ENCODE measurements at regions not wholly inside any gene's neighbourhood (a gene's known extent, or its start where the extent isn't known, plus 50 kb on each side); places are given as distances from the start of the nearest gene placed in this dataset.

DNA sequence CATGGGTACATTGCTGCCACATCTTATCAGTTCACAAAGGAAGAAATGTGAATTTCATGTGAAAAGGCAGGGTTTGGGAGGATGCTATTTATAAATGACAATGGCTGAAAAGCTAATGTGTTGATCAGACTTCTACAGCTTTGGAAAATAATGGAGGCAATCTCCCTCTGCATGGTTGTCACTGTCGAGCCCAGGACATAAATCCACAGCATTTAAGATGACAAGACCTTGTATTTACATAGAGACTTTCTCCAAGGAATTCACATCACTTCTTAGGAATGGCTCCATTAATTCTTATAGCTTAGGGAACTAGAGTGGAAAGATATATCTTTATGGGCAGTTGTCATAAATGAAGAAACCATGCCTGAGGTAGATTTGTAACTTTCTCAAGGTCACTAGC, 66.7 kb downstream of the CBLL2 start:
- Histone ChIP-seq H3K4me1 (ENCODE audit: control insufficient read depth, extremely low read depth, insufficient read depth, low read length) (no peaks in the 10 kb centered on the region), H3K4me2 (ENCODE audit: insufficient read depth, low read length) (no peak overlapping the region), H3K27me3 (ENCODE audit: control insufficient read depth in 2 of 2, insufficient read depth in 2 of 2, low read length in 2 of 2) (no peaks in the 10 kb centered on the region), H3K36me3 (ENCODE audit: control insufficient read depth in 2 of 2, extremely low read depth in 1 of 2, insufficient read depth in 2 of 2, low read length in 2 of 2) (no peaks in the 10 kb centered on the region), H4K20me1 (replicated peaks; ENCODE audit: control insufficient read depth, extremely low read depth, insufficient read depth, low read length) (no peaks in the 10 kb centered on the region), H3K9me1 (replicated peaks; ENCODE audit: control insufficient read depth, extremely low read depth, insufficient read depth, low read length) (no peaks in the 10 kb centered on the region), H3K4me3 (replicated peaks in 1 of 3; ENCODE audit: insufficient read depth in 1 of 3, low read depth in 1 of 3, low read length in 3 of 3) (no peak overlapping the region), H2AFZ (ENCODE audit: low read depth, low read length) (no peak overlapping the region), H3K9ac (replicated peaks; ENCODE audit: extremely low read depth, insufficient read depth, low read length) (no peak overlapping the region), H3K9me3 (replicated peaks; ENCODE audit: control insufficient read depth, insufficient read depth, low read length) (no peaks in the 10 kb centered on the region), H3K79me2 (ENCODE audit: control insufficient read depth, insufficient read depth, low read length) (no peaks in the 10 kb centered on the region), H3K27ac (ENCODE audit: insufficient read depth, low read depth, low read length) (no peak overlapping the region)
- ChIA-PET POLR2A (no interaction called here), CTCF (interaction anchor here (1.3 kb wide), 1 partner anchor 10 kb away, joined by 3 read pairs; no protein-coding TSS in a partner anchor)
- BruUV-seq (replicated peaks): no TSS peak
- no peak for DNase-seq (ENCODE audit: low read depth, low spot score)
- FAIRE-seq: no peak
- TF ChIP-seq, protein P1, sequence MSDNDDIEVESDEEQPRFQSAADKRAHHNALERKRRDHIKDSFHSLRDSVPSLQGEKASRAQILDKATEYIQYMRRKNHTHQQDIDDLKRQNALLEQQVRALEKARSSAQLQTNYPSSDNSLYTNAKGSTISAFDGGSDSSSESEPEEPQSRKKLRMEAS (IDR thresholded peaks at IDR 0.05; ENCODE audit: insufficient read depth, insufficient read length): no peak
- no peak for TF ChIP-seq FOS (IDR thresholded peaks at IDR 0.05; ENCODE audit: borderline replicate concordance, insufficient read depth, low read length)
- TF ChIP-seq GATA2 (IDR thresholded peaks at IDR 0.05; ENCODE audit: insufficient read depth, insufficient read length, low read depth, low read length): no peak
- TF ChIP-seq, protein P2, sequence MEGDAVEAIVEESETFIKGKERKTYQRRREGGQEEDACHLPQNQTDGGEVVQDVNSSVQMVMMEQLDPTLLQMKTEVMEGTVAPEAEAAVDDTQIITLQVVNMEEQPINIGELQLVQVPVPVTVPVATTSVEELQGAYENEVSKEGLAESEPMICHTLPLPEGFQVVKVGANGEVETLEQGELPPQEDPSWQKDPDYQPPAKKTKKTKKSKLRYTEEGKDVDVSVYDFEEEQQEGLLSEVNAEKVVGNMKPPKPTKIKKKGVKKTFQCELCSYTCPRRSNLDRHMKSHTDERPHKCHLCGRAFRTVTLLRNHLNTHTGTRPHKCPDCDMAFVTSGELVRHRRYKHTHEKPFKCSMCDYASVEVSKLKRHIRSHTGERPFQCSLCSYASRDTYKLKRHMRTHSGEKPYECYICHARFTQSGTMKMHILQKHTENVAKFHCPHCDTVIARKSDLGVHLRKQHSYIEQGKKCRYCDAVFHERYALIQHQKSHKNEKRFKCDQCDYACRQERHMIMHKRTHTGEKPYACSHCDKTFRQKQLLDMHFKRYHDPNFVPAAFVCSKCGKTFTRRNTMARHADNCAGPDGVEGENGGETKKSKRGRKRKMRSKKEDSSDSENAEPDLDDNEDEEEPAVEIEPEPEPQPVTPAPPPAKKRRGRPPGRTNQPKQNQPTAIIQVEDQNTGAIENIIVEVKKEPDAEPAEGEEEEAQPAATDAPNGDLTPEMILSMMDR (IDR thresholded peaks at IDR 0.05; ENCODE audit: extremely low read depth in 1 of 2, insufficient read depth in 1 of 2, low read depth in 1 of 2, low read length in 2 of 2): no peak
- dilution Hi-C loops (cut with MboI; ENCODE audit: extremely low pct_ligation_motif_present, low sequenced_read_pairs): no loop called here
- intact Hi-C loops (cut with micrococcal nuclease): no loop called here

DNA sequence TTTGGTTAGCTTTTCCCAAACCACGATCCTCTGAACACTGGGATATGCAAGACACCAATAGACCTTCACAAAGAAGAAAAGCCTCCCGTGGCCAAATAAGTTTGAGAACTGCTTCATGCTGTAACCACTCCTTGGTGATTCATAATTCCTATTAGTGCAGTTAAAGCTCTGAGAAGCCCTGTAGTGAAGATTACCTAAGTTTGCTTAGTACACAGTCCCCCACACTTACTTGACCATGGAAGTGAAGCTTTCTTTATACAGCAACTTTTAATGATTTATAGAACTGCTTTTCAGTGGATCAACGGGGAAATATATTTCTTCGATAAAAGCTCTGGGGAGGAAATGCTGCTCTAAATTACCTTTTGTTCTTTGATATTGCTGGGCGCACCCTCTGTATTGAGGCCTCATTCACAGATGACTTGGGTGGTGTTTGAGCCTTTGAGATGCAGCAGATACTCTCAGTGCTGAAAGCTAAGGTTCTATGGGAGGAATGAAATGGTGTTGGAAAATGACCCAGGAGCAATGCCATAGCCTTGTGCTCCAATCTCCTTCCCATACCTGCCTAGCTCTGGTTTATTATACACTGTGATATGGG, 67.4 kb downstream of the CBLL2 start:
- no peaks in the 10 kb centered on the region for H3K4me1 ChIP-seq (ENCODE audit: control insufficient read depth, extremely low read depth, insufficient read depth, low read length)
- H3K4me3 ChIP-seq (replicated peaks in 1 of 3; ENCODE audit: insufficient read depth in 1 of 3, low read depth in 1 of 3, low read length in 3 of 3): no peak overlapping the region
- FAIRE-seq (no peak), DNase-seq (ENCODE audit: low read depth, low spot score) (no peak)
- H4K20me1 ChIP-seq (replicated peaks; ENCODE audit: control insufficient read depth, extremely low read depth, insufficient read depth, low read length): no peaks in the 10 kb centered on the region
- no TSS peak for BruUV-seq (replicated peaks)
- no peaks in the 10 kb centered on the region for H3K36me3 ChIP-seq (ENCODE audit: control insufficient read depth in 2 of 2, extremely low read depth in 1 of 2, insufficient read depth in 2 of 2, low read length in 2 of 2)
- H3K9me3 ChIP-seq (replicated peaks; ENCODE audit: control insufficient read depth, insufficient read depth, low read length): no peaks in the 10 kb centered on the region
- dilution Hi-C loops (cut with MboI; ENCODE audit: extremely low pct_ligation_motif_present, low sequenced_read_pairs) (no loop called here), intact Hi-C loops (cut with micrococcal nuclease) (no loop called here)
- POLR2A ChIA-PET: no interaction called here
- H3K27ac ChIP-seq (ENCODE audit: insufficient read depth, low read depth, low read length): no peak overlapping the region
- H3K9ac ChIP-seq (replicated peaks; ENCODE audit: extremely low read depth, insufficient read depth, low read length): no peak overlapping the region
- no peaks in the 10 kb centered on the region for H3K79me2 ChIP-seq (ENCODE audit: control insufficient read depth, insufficient read depth, low read length)
- H3K9me1 ChIP-seq (replicated peaks; ENCODE audit: control insufficient read depth, extremely low read depth, insufficient read depth, low read length): no peaks in the 10 kb centered on the region
- H3K4me2 ChIP-seq (ENCODE audit: insufficient read depth, low read length): no peak overlapping the region
- H3K27me3 ChIP-seq (ENCODE audit: control insufficient read depth in 2 of 2, insufficient read depth in 2 of 2, low read length in 2 of 2): no peaks in the 10 kb centered on the region
- TF ChIP-seq JUN (IDR thresholded peaks at IDR 0.05; ENCODE audit: borderline replicate concordance, insufficient read depth, insufficient read length, low read depth) (no peak), EZH2 (IDR thresholded peaks at IDR 0.05; ENCODE audit: borderline replicate concordance, low read depth, low read length, severe bottlenecking) (no peak), POLR2A (IDR thresholded peaks at IDR 0.05; ENCODE audit: low read depth, low read length) (no peak), GATA2 (IDR thresholded peaks at IDR 0.05; ENCODE audit: insufficient read depth, insufficient read length, low read depth, low read length) (no peak), FOS (IDR thresholded peaks at IDR 0.05; ENCODE audit: borderline replicate concordance, insufficient read depth, low read length) (no peak)
- TF ChIP-seq, protein P2 (IDR thresholded peaks at IDR 0.05; ENCODE audit: extremely low read depth in 1 of 2, insufficient read depth in 1 of 2, low read depth in 1 of 2, low read length in 2 of 2): no peak
- TF ChIP-seq, protein P1 (IDR thresholded peaks at IDR 0.05; ENCODE audit: insufficient read depth, insufficient read length): no peak
- CTCF ChIA-PET: interaction anchor here (1.3 kb wide), 1 partner anchor 9 kb away, joined by 3 read pairs; no protein-coding TSS in a partner anchor
- H2AFZ ChIP-seq (ENCODE audit: low read depth, low read length): no peak overlapping the region
